Erythroblast (primary cell): ENCODE measurements at regions not wholly inside any gene's neighbourhood (a gene's known extent, or its start where the extent isn't known, plus 50 kb on each side); places are given as distances from the start of the nearest gene placed in this dataset.

Source experiments
- GATA1 ChIP-seq: IDR thresholded peaks from 2 replicates; pipeline ENCODE4 v1.6.1; 2011; ENCODE audit warnings: low read depth, mild to moderate bottlenecking, control low read depth, low read length, moderate library complexity
- POLR2A ChIP-seq: IDR thresholded peaks from 2 replicates; pipeline ENCODE4 v1.6.1; 2011; ENCODE audit warnings: mild to moderate bottlenecking, low read length

DNA sequence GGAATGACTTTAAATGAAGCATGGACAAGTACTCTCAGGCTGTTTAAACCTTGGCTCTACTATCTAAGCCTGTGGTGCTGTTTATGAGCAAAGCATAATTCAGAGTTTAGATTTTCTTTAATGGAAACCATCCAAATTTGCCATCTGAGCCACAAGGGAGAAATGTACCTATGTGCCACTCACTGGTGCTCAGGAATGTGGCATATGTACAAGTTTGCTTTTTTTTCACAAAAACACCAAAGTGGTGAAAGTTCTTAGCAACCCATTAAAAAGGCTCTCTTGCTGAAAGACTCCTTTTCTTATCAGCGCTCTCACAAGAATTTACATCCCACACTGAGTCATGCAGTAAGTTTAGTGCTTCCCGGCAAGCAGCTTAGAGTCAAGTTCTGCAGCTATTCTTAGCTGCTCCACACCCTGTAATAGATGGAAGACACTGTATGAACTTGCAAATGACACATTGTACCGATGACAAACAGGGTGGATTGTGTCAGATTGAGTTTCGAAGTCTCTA is 57.3 kb upstream of the MLIP start:
- TF ChIP-seq POLR2A: no peak
- TF ChIP-seq GATA1: no peak
